ENCODE measurements at regions not wholly inside any gene's neighbourhood (a gene's known extent, or its start where the extent isn't known, plus 50 kb on each side); places are given as distances from the start of the nearest gene placed in this dataset.

- Histone ChIP-seq H3K27me3 (replicated peaks; ENCODE audit: insufficient read depth, low read depth, low read length, poor library complexity) (no peaks in the 10 kb centered on the region), H3K4me3 (ENCODE audit: low read depth, low read length, poor library complexity, severe bottlenecking) (no peak overlapping the region), H3K4me1 (ENCODE audit: insufficient read depth, low read length, poor library complexity, severe bottlenecking) (peaks cover 18% of the 10 kb centered on the region), H3K27ac (ENCODE audit: low read depth, low read length, poor library complexity, severe bottlenecking) (no peak overlapping the region), H3K36me3 (ENCODE audit: insufficient read depth, low read length, poor library complexity, severe bottlenecking) (no peaks in the 10 kb centered on the region), H3K9me3 (ENCODE audit: low read depth, low read length, poor library complexity, severe bottlenecking) (no peaks in the 10 kb centered on the region)
- intact Hi-C loops (cut with micrococcal nuclease; ENCODE audit: unreplicated experiment) = loop anchor here (5.0 to 10.0 kb wide), 3 partner anchors 322 to 1194 kb away; no protein-coding TSS in a partner anchor
- CTCF ChIA-PET = no interaction called here
- TF ChIP-seq EZH2 (IDR thresholded peaks at IDR 0.05; ENCODE audit: borderline replicate concordance, low read depth, low read length, poor library complexity, severe bottlenecking) (no peak), CTCF (conservative IDR thresholded peaks at IDR 0.05; ENCODE audit: low read depth, low read length) (no peak)
- BruUV-seq (replicated peaks) = no TSS peak
- POLR2A ChIA-PET (ENCODE audit: low non-redundant PET) = no interaction called here
- DNase-seq (ENCODE audit: low spot score) = peak; percentile 62
These were observed 81.9 kb upstream of the C1GALT1 start for GRCh38 chr7:7100432-7100849.

- Histone ChIP-seq H3K36me3 (ENCODE audit: insufficient read depth, low read length, poor library complexity, severe bottlenecking) (no peaks in the 10 kb centered on the region), H3K4me3 (ENCODE audit: low read depth, low read length, poor library complexity, severe bottlenecking) (no peak overlapping the region), H3K4me1 (ENCODE audit: insufficient read depth, low read length, poor library complexity, severe bottlenecking) (peaks cover 18% of the 10 kb centered on the region), H3K27ac (ENCODE audit: low read depth, low read length, poor library complexity, severe bottlenecking) (no peak overlapping the region), H3K9me3 (ENCODE audit: low read depth, low read length, poor library complexity, severe bottlenecking) (no peaks in the 10 kb centered on the region), H3K27me3 (replicated peaks; ENCODE audit: insufficient read depth, low read depth, low read length, poor library complexity) (no peaks in the 10 kb centered on the region)
- POLR2A ChIA-PET (ENCODE audit: low non-redundant PET) = interaction anchor here (0.6 kb wide), 1 partner anchor 10 kb away, joined by 3 read pairs; no protein-coding TSS in a partner anchor
- CTCF ChIA-PET = interaction anchor here (0.6 to 1.0 kb wide), 2 partner anchors 8 to 415 kb away, joined by 5 to 11 read pairs; no protein-coding TSS in a partner anchor
- no peak for DNase-seq (ENCODE audit: low spot score)
- intact Hi-C loops (cut with micrococcal nuclease; ENCODE audit: unreplicated experiment) = loop anchor here (2.0 to 10.0 kb wide), 4 partner anchors 319 to 1192 kb away; no protein-coding TSS in a partner anchor
- no peak for TF ChIP-seq CTCF (conservative IDR thresholded peaks at IDR 0.05; ENCODE audit: low read depth, low read length)
- no peak for TF ChIP-seq EZH2 (IDR thresholded peaks at IDR 0.05; ENCODE audit: borderline replicate concordance, low read depth, low read length, poor library complexity, severe bottlenecking)
- no TSS peak for BruUV-seq (replicated peaks)
These were observed 79.4 kb upstream of the C1GALT1 start for GRCh38 chr7:7102906-7103305.

GRCh38 chr7:7103343-7104313 is 78.7 kb upstream of the C1GALT1 start:
- POLR2A ChIA-PET (ENCODE audit: low non-redundant PET) = interaction anchor here (0.6 kb wide), 1 partner anchor 10 kb away, joined by 3 read pairs; no protein-coding TSS in a partner anchor
- BruUV-seq (replicated peaks) = no TSS peak

More at GRCh38 chr7:7103343-7104313, 78.7 kb upstream of the C1GALT1 start:
- H3K4me3 ChIP-seq (ENCODE audit: low read depth, low read length, poor library complexity, severe bottlenecking) = no peak overlapping the region
- no peak for TF ChIP-seq EZH2 (IDR thresholded peaks at IDR 0.05; ENCODE audit: borderline replicate concordance, low read depth, low read length, poor library complexity, severe bottlenecking)
- TF ChIP-seq CTCF (conservative IDR thresholded peaks at IDR 0.05; ENCODE audit: low read depth, low read length) = peak; percentile 67
- H3K36me3 ChIP-seq (ENCODE audit: insufficient read depth, low read length, poor library complexity, severe bottlenecking) = no peaks in the 10 kb centered on the region
- peaks cover 18% of the 10 kb centered on the region for H3K4me1 ChIP-seq (ENCODE audit: insufficient read depth, low read length, poor library complexity, severe bottlenecking)
- peak; percentile 74 for DNase-seq (ENCODE audit: low spot score)
- CTCF ChIA-PET = interaction anchor here (0.6 to 1.0 kb wide), 2 partner anchors 9 to 414 kb away, joined by 5 to 11 read pairs; no protein-coding TSS in a partner anchor
- intact Hi-C loops (cut with micrococcal nuclease; ENCODE audit: unreplicated experiment) = loop anchor here (2.0 to 10.0 kb wide), 4 partner anchors 319 to 1191 kb away; no protein-coding TSS in a partner anchor
- no peak overlapping the region for H3K27ac ChIP-seq (ENCODE audit: low read depth, low read length, poor library complexity, severe bottlenecking)
- H3K9me3 ChIP-seq (ENCODE audit: low read depth, low read length, poor library complexity, severe bottlenecking) = no peaks in the 10 kb centered on the region
- H3K27me3 ChIP-seq (replicated peaks; ENCODE audit: insufficient read depth, low read depth, low read length, poor library complexity) = no peaks in the 10 kb centered on the region
